GM18519 (cell line): ENCODE measurements at regions not wholly inside any gene's neighbourhood (a gene's known extent, or its start where the extent isn't known, plus 50 kb on each side); places are given as distances from the start of the nearest gene placed in this dataset.

Experiments used
- ATAC-seq: cut with Tn5 transposase; IDR thresholded peaks from one replicate; pipeline ENCODE4 v1.9.1; 2021; ENCODE audit warnings: mild to moderate bottlenecking, moderate library complexity; ENCODE audit not compliant: unreplicated experiment, low FRiP score

DNA sequence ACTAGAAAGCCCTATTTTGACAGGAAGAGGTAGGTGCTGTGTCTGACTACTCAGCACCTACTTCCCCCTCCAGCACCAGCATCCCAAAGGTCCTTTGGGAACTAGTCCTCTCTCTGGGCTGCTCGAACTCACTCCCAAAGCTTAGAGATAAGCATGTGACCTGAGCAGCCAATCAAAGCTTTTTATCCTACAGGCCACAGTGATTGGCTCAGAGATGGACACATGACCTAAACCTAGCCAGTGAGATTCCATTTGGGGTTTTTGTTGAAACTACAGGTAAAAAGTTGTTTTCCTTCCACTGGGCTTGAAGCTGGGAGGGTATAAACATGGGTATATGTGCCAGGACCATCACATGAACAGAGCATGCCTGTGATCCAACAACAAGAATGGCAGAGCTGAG lies 186.5 kb upstream of the PPP2R3A start:
- ATAC-seq = no peak

GRCh38 chr3:135779590-135780235 lies 185.8 kb upstream of the PPP2R3A start:
- ATAC-seq = no peak

DNA sequence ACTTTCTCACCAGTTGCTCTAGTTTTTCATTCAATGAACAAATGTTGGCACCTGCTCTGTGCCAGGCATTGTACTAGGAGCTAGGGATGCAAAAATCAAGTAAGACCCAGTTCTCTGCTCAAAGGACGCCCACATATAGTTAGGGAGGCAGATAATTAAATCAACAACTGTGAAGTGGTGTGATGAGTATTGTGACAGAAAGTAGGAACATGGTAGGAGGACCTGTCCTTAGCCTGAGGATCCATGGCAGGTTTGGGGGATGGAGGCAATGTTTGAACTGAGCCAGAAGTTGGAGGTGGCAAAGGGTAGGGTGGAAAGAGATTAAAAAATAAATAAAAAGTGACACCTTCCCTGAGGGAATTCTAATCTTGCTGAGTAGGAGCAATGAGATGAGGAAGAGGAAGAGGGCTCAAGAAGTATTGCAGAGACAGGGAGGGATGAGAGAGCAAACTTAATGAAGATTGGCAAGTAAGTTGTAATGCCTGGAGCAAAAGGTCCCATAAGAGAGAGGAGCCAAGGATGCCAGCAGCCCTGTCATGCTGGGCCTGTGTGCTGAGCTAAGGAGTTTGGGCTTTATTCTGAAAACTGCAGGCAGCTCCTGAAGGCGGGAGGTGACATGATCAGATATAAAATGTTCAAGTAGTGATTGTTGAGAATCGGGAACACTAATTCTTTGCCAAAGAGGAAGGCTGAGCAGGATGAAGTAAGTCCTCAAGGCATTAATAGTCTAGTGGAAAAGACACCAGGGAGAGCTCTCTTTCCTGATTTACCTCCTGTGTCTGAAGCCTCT lies 184.3 kb upstream of the PPP2R3A start:
- no peak for ATAC-seq

GRCh38 chr3:135784557-135784956 lies 181.0 kb upstream of the PPP2R3A start:
- peak; percentile 94 for ATAC-seq

- no peak for ATAC-seq
These were observed 177.4 kb upstream of the PPP2R3A start for GRCh38 chr3:135788146-135788545.

DNA sequence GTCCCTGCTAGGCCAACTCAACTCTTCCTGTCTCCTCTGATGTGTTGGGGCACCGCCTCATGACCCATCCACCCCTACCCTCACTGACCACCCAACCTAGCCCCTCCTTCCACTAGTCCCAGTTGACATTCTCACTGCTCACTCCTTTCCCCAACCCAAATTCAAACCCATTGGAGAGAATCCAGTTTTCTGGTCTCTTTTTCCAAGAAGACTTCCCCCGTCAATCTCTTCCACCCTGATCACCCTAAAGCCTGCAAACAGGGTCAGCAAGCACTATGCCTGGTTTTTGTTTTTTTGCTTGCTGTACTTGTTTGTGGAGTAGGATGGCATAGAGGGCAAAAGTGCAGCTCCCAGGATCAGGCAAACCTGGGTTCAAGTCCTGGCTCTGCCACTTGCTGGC lies 176.6 kb upstream of the PPP2R3A start:
- ATAC-seq = no peak

DNA sequence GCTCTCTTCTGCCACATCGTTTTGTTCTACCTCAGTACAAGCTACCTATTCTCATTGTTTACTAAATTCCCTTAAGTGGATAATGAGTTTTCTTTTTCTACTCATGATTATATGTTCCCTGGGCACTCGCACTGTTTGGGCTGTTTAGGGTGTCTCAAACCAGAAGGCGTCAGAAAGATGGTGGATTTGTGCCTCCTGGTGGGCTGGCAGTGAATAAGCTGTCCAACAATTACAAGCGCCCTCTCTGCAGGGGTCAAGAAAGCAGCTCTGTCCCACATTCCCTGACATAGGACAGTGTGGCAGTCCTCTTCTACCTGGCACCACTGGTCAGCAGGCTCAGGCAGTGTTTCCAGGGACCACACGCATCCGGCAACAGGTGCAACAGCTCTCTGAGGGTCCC lies 173.4 kb upstream of the PPP2R3A start:
- no peak for ATAC-seq

DNA sequence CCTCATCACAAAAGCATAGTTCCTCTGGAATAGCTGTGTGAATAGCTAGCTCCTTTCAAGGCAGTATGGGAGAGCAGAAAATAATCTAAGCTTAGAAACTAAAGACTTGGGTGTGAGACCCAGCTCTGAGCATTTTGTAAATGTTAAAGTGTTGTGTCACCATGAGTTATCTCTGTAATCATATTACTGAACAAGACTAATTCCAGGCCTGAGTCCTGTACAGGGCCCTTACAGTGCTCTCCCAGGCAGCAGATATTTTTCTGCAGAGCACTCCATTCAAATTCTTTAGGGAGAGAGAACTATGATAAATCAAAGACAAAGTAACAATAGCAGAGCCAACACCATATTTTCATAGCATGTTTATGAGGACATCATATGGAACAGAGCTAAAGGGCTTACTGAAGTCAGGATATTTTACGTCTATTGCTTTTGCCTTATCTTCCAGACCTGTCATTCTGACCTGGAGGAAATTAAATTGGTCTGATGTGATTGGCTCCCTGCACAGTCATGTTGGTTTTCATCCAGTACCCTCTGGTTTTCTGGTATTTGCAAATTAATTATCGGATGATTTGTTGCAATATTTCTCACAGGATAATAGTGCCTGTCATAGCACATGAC lies 172.6 kb upstream of the PPP2R3A start:
- ATAC-seq = no peak

- ATAC-seq = no peak
These were observed 165.4 kb upstream of the PPP2R3A start for GRCh38 chr3:135800071-135800549.

DNA sequence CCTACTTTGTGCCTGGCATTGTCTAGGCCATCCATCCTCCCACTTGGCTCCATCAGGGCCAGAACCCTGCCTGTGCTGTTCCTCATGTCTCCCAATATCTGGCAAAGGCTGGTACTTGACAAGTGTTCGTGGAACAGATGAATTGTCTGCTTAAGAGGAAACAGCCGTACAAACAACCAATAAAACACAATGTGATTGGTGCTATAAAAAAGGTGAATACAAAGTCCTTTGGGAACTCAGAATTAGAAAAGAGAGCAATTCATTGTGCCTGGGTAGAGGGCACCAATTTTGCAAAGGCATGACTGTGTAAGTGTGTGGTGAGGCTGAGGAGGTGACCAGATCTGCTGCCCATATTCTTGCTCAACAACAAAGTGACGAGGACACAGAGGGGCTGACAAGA lies 164.5 kb upstream of the PPP2R3A start:
- no peak for ATAC-seq

- no peak for ATAC-seq
These were observed 163.4 kb upstream of the PPP2R3A start for GRCh38 chr3:135802171-135802570.

DNA sequence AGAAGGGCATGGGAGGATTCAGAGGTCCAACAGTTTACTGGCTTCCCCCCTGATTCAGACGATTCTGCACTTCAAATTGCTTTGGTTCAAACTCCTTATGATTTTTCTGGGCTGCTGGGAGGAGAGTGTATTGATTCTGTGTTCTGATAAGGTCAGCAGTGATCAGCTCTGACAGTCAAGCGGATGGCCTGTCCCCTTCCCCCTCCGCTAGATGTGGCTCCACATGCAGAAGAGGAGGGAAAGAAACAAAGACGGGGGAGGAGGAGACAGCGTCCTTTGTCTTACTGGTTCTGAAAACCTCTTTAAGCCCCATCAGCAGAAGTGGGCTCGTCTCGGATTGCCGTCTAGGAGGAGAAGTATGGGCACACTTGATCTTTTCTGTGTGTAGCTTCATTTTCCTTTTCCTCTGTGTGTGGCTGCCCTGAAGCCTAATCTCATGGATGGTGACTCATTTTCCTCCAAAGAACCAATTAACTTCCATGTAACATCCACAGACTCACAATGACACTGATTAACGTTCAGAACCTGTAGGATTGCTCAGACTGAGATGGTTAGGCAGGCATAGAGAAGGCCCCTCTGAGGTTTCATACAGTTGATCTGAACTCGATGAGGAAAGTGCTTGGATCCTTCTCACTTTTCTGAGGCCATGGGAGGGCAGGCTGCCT lies 162.4 kb upstream of the PPP2R3A start:
- ATAC-seq = no peak

- no peak for ATAC-seq
These were observed 159.8 kb upstream of the PPP2R3A start for GRCh38 chr3:135805752-135806151.

- ATAC-seq = no peak
These were observed 159.2 kb upstream of the PPP2R3A start for GRCh38 chr3:135806317-135806716.

DNA sequence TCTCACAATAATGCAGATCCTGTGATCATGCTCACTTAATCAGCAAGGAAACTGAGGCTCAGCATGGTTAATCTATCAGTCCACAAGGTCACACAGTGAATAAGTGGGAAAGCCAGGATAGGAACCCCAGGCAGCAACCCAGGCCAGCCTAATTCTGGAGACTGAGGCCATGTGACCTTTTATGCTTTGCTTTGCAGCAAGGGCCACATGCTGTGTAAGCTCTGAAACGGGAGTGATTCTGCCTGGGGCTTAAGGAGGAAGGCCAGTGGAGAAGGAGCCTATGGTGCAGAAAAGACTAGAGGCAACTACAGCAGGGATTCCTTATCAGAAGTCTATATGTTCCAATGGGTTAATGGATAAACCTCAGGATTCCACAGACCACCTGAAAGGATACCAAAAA lies 157.6 kb upstream of the PPP2R3A start:
- ATAC-seq = no peak

DNA sequence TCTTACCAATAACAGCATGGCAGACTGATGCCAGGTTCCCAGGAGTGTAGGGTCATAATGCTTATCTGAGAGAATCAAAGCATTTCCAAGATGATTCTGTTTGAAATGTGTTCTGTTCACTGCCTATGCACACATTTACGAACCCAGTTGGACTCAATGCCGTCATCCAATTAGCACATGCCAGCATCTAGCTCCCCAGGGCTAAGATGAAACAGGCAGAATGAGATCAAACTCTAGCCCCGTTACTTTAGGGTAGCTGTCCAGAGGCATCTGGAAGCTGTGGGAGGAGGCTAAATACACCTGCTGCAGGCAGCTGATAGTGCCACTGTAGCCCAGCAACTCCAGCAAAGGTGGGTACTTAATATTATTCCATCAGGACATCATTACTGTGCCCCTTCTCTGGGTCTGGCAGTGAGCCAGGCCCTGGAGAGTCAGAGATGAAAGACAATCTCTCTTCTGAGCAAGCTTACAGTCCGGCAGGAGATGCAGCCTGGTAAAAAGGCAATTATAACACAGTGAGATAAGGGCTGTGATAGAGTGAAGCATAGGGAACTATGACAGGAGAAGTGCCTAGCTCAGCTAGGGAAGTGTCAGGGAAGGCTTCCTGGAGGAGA lies 156.4 kb upstream of the PPP2R3A start:
- no peak for ATAC-seq

GRCh38 chr3:135811651-135812050 lies 153.9 kb upstream of the PPP2R3A start:
- ATAC-seq = no peak

- no peak for ATAC-seq
These were observed 153.5 kb upstream of the PPP2R3A start for GRCh38 chr3:135812057-135812456.

DNA sequence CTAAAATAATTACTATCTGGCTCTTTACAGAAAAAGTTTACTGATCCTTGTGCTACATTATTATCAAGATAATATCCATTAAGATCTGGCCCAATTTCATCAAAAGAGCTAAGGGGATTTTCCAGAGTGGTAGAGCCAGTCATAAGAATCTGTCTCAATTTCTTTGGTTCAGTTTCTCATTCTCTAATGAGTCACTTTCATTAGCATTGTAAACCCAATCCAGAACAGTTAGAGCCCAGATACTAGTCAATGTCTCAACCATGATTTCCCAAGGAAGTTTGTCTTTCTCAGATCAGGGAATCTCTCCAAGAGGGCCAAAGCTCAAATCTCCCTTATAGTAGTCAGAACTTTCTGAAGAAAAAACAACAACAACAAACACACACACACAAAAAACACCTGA lies 131.1 kb upstream of the PPP2R3A start:
- ATAC-seq = no peak

DNA sequence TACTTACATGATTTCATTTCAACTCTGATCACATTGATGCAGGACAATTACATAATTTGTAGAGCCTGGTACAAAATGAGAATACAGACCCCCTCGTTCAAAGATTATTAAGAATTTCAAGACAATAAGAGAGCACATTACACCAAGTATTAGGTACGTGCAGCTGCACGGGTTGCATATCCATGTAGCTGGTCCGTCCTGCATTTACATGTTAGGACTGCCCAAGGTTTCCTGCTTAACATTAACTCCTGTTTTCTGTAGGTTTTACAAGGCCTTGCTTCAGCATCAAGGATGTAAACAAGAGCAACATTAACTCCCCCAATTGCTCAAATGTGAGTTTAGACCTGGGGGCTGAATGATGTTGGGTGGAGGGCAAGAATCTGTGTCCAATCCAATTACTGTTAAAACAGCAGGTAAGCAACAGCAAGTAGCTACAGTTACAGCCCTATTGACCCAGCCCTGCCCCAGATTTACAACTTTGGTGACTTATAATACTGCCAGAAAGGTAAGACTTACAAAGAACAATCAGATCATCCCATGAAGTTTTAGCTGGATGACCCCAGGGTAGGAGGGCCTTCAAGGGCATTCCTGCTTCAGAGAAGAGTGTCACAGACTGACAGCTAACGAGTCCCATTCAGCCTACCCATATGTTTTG lies 127.4 kb upstream of the PPP2R3A start:
- ATAC-seq = no peak
